ENCODE measurements at regions not wholly inside any gene's neighbourhood (a gene's known extent, or its start where the extent isn't known, plus 50 kb on each side); places are given as distances from the start of the nearest gene placed in this dataset.

GRCh38 chr1:47675721-47676120, 237.9 kb downstream of the FOXD2 start:
- TF ChIP-seq TAF1 (IDR thresholded peaks at IDR 0.05; ENCODE audit: borderline replicate concordance, insufficient read depth, low read length) (no peak), POLR2AphosphoS5 (IDR thresholded peaks at IDR 0.05; ENCODE audit: low read depth, low read length) (no peak), SIN3A (IDR thresholded peaks at IDR 0.05; ENCODE audit: borderline replicate concordance, insufficient read depth, low read length) (no peak), FOXP2 (optimal IDR thresholded peaks at IDR 0.05; ENCODE audit: borderline replicate concordance, extremely low read depth, extremely low read length, insufficient read depth) (no peak), REST (IDR thresholded peaks at IDR 0.05; ENCODE audit: insufficient read depth in 1 of 2, low read depth in 2 of 2, low read length in 2 of 2) (no peak)

GRCh38 chr1:47676311-47677054, 238.6 kb downstream of the FOXD2 start:
- TF ChIP-seq FOXP2 (optimal IDR thresholded peaks at IDR 0.05; ENCODE audit: borderline replicate concordance, extremely low read depth, extremely low read length, insufficient read depth): no peak
- TF ChIP-seq SIN3A (IDR thresholded peaks at IDR 0.05; ENCODE audit: borderline replicate concordance, insufficient read depth, low read length): no peak
- TF ChIP-seq POLR2AphosphoS5 (IDR thresholded peaks at IDR 0.05; ENCODE audit: low read depth, low read length): no peak
- TF ChIP-seq REST (IDR thresholded peaks at IDR 0.05; ENCODE audit: insufficient read depth in 1 of 2, low read depth in 2 of 2, low read length in 2 of 2): no peak
- TF ChIP-seq TAF1 (IDR thresholded peaks at IDR 0.05; ENCODE audit: borderline replicate concordance, insufficient read depth, low read length): no peak

- TF ChIP-seq SIN3A (IDR thresholded peaks at IDR 0.05; ENCODE audit: borderline replicate concordance, insufficient read depth, low read length) (no peak), TAF1 (IDR thresholded peaks at IDR 0.05; ENCODE audit: borderline replicate concordance, insufficient read depth, low read length) (no peak), REST (IDR thresholded peaks at IDR 0.05; ENCODE audit: insufficient read depth in 1 of 2, low read depth in 2 of 2, low read length in 2 of 2) (no peak), FOXP2 (optimal IDR thresholded peaks at IDR 0.05; ENCODE audit: borderline replicate concordance, extremely low read depth, extremely low read length, insufficient read depth) (no peak), POLR2AphosphoS5 (IDR thresholded peaks at IDR 0.05; ENCODE audit: low read depth, low read length) (no peak)
Observed at GRCh38 chr1:47677241-47677940, 239.5 kb downstream of the FOXD2 start.

- no peak for TF ChIP-seq FOXP2 (optimal IDR thresholded peaks at IDR 0.05; ENCODE audit: borderline replicate concordance, extremely low read depth, extremely low read length, insufficient read depth)
- TF ChIP-seq POLR2AphosphoS5 (IDR thresholded peaks at IDR 0.05; ENCODE audit: low read depth, low read length): no peak
- no peak for TF ChIP-seq REST (IDR thresholded peaks at IDR 0.05; ENCODE audit: insufficient read depth in 1 of 2, low read depth in 2 of 2, low read length in 2 of 2)
- TF ChIP-seq SIN3A (IDR thresholded peaks at IDR 0.05; ENCODE audit: borderline replicate concordance, insufficient read depth, low read length): no peak
- no peak for TF ChIP-seq TAF1 (IDR thresholded peaks at IDR 0.05; ENCODE audit: borderline replicate concordance, insufficient read depth, low read length)
Observed at GRCh38 chr1:47678464-47678980, 240.7 kb downstream of the FOXD2 start.
